MCF 10A (cell line): ENCODE measurements at regions not wholly inside any gene's neighbourhood (a gene's known extent, or its start where the extent isn't known, plus 50 kb on each side); places are given as distances from the start of the nearest gene placed in this dataset.
"Not testable (repeated sequence)": the region's sequence is repeated elsewhere in the genome, so short reads cannot be mapped to it uniquely, and the experiment has no call there.

Experiments used
- BruUV-seq: library from RNA; stranded (reverse); fragments of 400-500 nt; replicated peaks from 2 replicates; lab custom pipeline; 2021; lab: Mats Ljungman, UMichigan
- CTCF ChIA-PET: fragments of 300-600 bp; sonication (Branson Sonifier 250); formaldehyde crosslinking; extraction: SDS; loops from one replicate; lab custom pipeline; 2021; ENCODE audit warnings: antibody characterized with exemption, inconsistent platforms; lab: Yijun Ruan, JAX
- POLR2A ChIA-PET: fragments of 300-600, 350-650 bp; sonication (Branson Sonifier 250); formaldehyde crosslinking; extraction: SDS; loops from one replicate; lab custom pipeline; 2020; ENCODE audit warnings: antibody characterized with exemption, inconsistent platforms; lab: Yijun Ruan, JAX
- DNase-seq: peaks from one replicate; pipeline ENCODE4 v3.0.0-alpha.2; 2018; ENCODE audit not compliant: unreplicated experiment
- H3K27ac Mint-ChIP-seq: one replicate; pipeline ENCODE4 v1.8.0; 2022; ENCODE audit warnings: mild to moderate bottlenecking, low read depth, mixed read lengths; ENCODE audit not compliant: unreplicated experiment
- H3K27me3 Mint-ChIP-seq: one replicate; pipeline ENCODE4 v1.8.0; 2022; ENCODE audit warnings: mixed read lengths; ENCODE audit not compliant: insufficient read depth, unreplicated experiment
- H3K36me3 Mint-ChIP-seq: one replicate; pipeline ENCODE4 v1.8.0; 2022; ENCODE audit warnings: mild to moderate bottlenecking, moderate library complexity, mixed read lengths; ENCODE audit not compliant: insufficient read depth, unreplicated experiment
- H3K4me1 Mint-ChIP-seq: one replicate; pipeline ENCODE4 v1.8.0; 2022; ENCODE audit warnings: mixed read lengths; ENCODE audit not compliant: insufficient read depth, unreplicated experiment
- H3K4me3 Mint-ChIP-seq: one replicate; pipeline ENCODE4 v1.8.0; 2022; ENCODE audit warnings: mild to moderate bottlenecking, moderate library complexity, mixed read lengths; ENCODE audit not compliant: unreplicated experiment
- H3K9me3 Mint-ChIP-seq: one replicate; pipeline ENCODE4 v1.8.0; 2022; ENCODE audit warnings: mixed read lengths; ENCODE audit not compliant: unreplicated experiment
- CTCF ChIP-seq: fragments of 200-600 bp; IDR thresholded peaks from one replicate; pipeline ENCODE4 v1.8.0; 2022; ENCODE audit warnings: antibody characterized with exemption, mild to moderate bottlenecking; ENCODE audit not compliant: unreplicated experiment
- intact Hi-C: fragments of 100-400 bp; cut with micrococcal nuclease; formaldehyde crosslinking; loops from 2 replicates; pipeline ENCODE4 v1.14.1; 2022

GRCh38 chr1:70737125-70737524, 310.5 kb downstream of the PTGER3 start:
- BruUV-seq: no TSS peak
- CTCF ChIA-PET: no interaction called here

GRCh38 chr1:70738624-70739023, 309.0 kb downstream of the PTGER3 start:
- Mint-ChIP-seq H3K4me1 (no peaks in the 10 kb centered on the region), H3K9me3 (peaks cover 7% of the 10 kb centered on the region), H3K36me3 (peaks cover 7% of the 10 kb centered on the region), H3K27me3 (no peaks in the 10 kb centered on the region), H3K4me3 (no peak overlapping the region), H3K27ac (no peak overlapping the region)
- ChIA-PET CTCF (no interaction called here), POLR2A (no interaction called here)
- TF ChIP-seq CTCF: no peak
- DNase-seq: no peak
- no TSS peak for BruUV-seq
- intact Hi-C loops: no loop called here

More at GRCh38 chr1:70737125-70737524, 310.5 kb downstream of the PTGER3 start:
- intact Hi-C loops: no loop called here
- Mint-ChIP-seq H3K27ac (no peak overlapping the region), H3K4me1 (no peaks in the 10 kb centered on the region), H3K4me3 (no peak overlapping the region), H3K9me3 (peaks cover 7% of the 10 kb centered on the region), H3K27me3 (no peaks in the 10 kb centered on the region), H3K36me3 (peaks cover 7% of the 10 kb centered on the region)
- no peak for DNase-seq
- POLR2A ChIA-PET: interaction anchor here (0.7 kb wide), 1 partner anchor 188 kb away, joined by 3 read pairs; no protein-coding TSS in a partner anchor
- TF ChIP-seq CTCF: no peak

- Mint-ChIP-seq H3K4me3 (no peak overlapping the region), H3K9me3 (peaks cover 13% of the 10 kb centered on the region), H3K27me3 (no peaks in the 10 kb centered on the region), H3K36me3 (no peaks in the 10 kb centered on the region), H3K4me1 (no peaks in the 10 kb centered on the region), H3K27ac (no peak overlapping the region)
- DNase-seq: peak; percentile 20
- TF ChIP-seq CTCF: peak; percentile 13
- BruUV-seq: no TSS peak
- CTCF ChIA-PET: interaction anchor here (0.7 to 1.3 kb wide), 7 partner anchors 23 to 1153 kb away, joined by 3 to 5 read pairs (median 3); no protein-coding TSS in a partner anchor
- POLR2A ChIA-PET: interaction anchor here (0.7 kb wide), 1 partner anchor 12 kb away, joined by 3 read pairs; no protein-coding TSS in a partner anchor
- intact Hi-C loops: loop anchor here (10.0 kb wide), 1 partner anchor 720 kb away; no protein-coding TSS in a partner anchor
These were observed 302.4 kb downstream of the PTGER3 start for GRCh38 chr1:70745199-70745598.

GRCh38 chr1:70746062-70746461, 301.6 kb downstream of the PTGER3 start:
- intact Hi-C loops: loop anchor here (10.0 kb wide), 1 partner anchor 719 kb away; no protein-coding TSS in a partner anchor
- H3K4me1 Mint-ChIP-seq, H3K4me3 Mint-ChIP-seq, H3K27ac Mint-ChIP-seq, POLR2A ChIA-PET, DNase-seq, H3K27me3 Mint-ChIP-seq, H3K36me3 Mint-ChIP-seq, BruUV-seq: not testable (repeated sequence)
- peaks cover 13% of the 10 kb centered on the region for H3K9me3 Mint-ChIP-seq
- CTCF ChIA-PET: interaction anchor here (0.5 to 0.7 kb wide), 4 partner anchors 21 to 218 kb away, joined by 3 to 5 read pairs (median 4); no protein-coding TSS in a partner anchor

- H3K27ac Mint-ChIP-seq, DNase-seq, POLR2A ChIA-PET, BruUV-seq, H3K9me3 Mint-ChIP-seq, H3K36me3 Mint-ChIP-seq, CTCF ChIA-PET, H3K27me3 Mint-ChIP-seq, H3K4me3 Mint-ChIP-seq, H3K4me1 Mint-ChIP-seq: not testable (repeated sequence)
- intact Hi-C loops: loop anchor here (10.0 kb wide), 1 partner anchor 718 kb away; no protein-coding TSS in a partner anchor
These were observed 300.5 kb downstream of the PTGER3 start for GRCh38 chr1:70747123-70747522.

GRCh38 chr1:70751676-70752287, 295.8 kb downstream of the PTGER3 start:
- BruUV-seq, H3K4me1 Mint-ChIP-seq, H3K4me3 Mint-ChIP-seq, CTCF ChIA-PET, DNase-seq, intact Hi-C loops, H3K27me3 Mint-ChIP-seq, H3K27ac Mint-ChIP-seq, H3K36me3 Mint-ChIP-seq, H3K9me3 Mint-ChIP-seq, POLR2A ChIA-PET: not testable (repeated sequence)
